Stimulated activated CD4-positive, alpha-beta T cell treated with anti-CD3 and anti-CD28 coated beads, Interleukin-1b, Interleukin-23, amount 100 ng/mL, for 48 hours (primary cell): ENCODE measurements at regions not wholly inside any gene's neighbourhood (a gene's known extent, or its start where the extent isn't known, plus 50 kb on each side); places are given as distances from the start of the nearest gene placed in this dataset.
"Not testable (repeated sequence)": the region's sequence is repeated elsewhere in the genome, so short reads cannot be mapped to it uniquely, and the experiment has no call there.

Source experiments
- DNase-seq: peaks from one replicate; pipeline ENCODE4 v3.0.0-alpha.2; 2020

- no peak for DNase-seq
These were observed 97.6 kb downstream of the MYCN start for GRCh38 chr2:16037808-16038457.

- DNase-seq, result no peak
These were observed 96.6 kb downstream of the MYCN start for GRCh38 chr2:16036951-16037350.

GRCh38 chr2:16035747-16036745 is 95.7 kb downstream of the MYCN start:
- DNase-seq, result no peak

- DNase-seq, result no peak
These were observed 94.8 kb downstream of the MYCN start for GRCh38 chr2:16034975-16035746.

- DNase-seq, result no peak
These were observed 94.0 kb downstream of the MYCN start for GRCh38 chr2:16034151-16034974.

- DNase-seq, result no peak
These were observed 92.6 kb downstream of the MYCN start for GRCh38 chr2:16033032-16033293.

- DNase-seq, result no peak
These were observed 92.1 kb downstream of the MYCN start for GRCh38 chr2:16032282-16033031.

GRCh38 chr2:16031848-16032159 is 91.5 kb downstream of the MYCN start:
- no peak for DNase-seq

- no peak for DNase-seq
These were observed 90.9 kb downstream of the MYCN start for GRCh38 chr2:16031058-16031847.

- DNase-seq, result no peak
These were observed 90.1 kb downstream of the MYCN start for GRCh38 chr2:16030206-16031057.

GRCh38 chr2:16028644-16029043 is 88.3 kb downstream of the MYCN start:
- no peak for DNase-seq

GRCh38 chr2:16026816-16027501 is 86.6 kb downstream of the MYCN start:
- no peak for DNase-seq

GRCh38 chr2:16025876-16026640 is 85.7 kb downstream of the MYCN start:
- no peak for DNase-seq

- no peak for DNase-seq
These were observed 85.0 kb downstream of the MYCN start for GRCh38 chr2:16025211-16025875.

- DNase-seq, result not testable (repeated sequence)
These were observed 84.3 kb downstream of the MYCN start for GRCh38 chr2:16024628-16025027.

- DNase-seq, result no peak
These were observed 83.4 kb downstream of the MYCN start for GRCh38 chr2:16023506-16024360.

GRCh38 chr2:16022548-16023240 is 82.3 kb downstream of the MYCN start:
- no peak for DNase-seq
